ENCODE measurements at regions not wholly inside any gene's neighbourhood (a gene's known extent, or its start where the extent isn't known, plus 50 kb on each side); places are given as distances from the start of the nearest gene placed in this dataset.

GRCh38 chrX:82677286-82677685 lies 830.8 kb upstream of the POU3F4 start:
- H3K36me3 ChIP-seq (ENCODE audit: control insufficient read depth in 4 of 4, insufficient read depth in 3 of 4, low read depth in 1 of 4, low read length in 3 of 4): no peaks in the 10 kb centered on the region
- TF ChIP-seq SP1 (IDR thresholded peaks at IDR 0.05): no peak
- TF ChIP-seq RAD21 (IDR thresholded peaks at IDR 0.05): no peak
- TF ChIP-seq HNF4G (IDR thresholded peaks at IDR 0.05): no peak
- TF ChIP-seq EGR1 (IDR thresholded peaks at IDR 0.05; ENCODE audit: low read depth in 2 of 2): no peak
- TF ChIP-seq NR2F2 (IDR thresholded peaks at IDR 0.05): no peak
- TF ChIP-seq, protein P1, sequence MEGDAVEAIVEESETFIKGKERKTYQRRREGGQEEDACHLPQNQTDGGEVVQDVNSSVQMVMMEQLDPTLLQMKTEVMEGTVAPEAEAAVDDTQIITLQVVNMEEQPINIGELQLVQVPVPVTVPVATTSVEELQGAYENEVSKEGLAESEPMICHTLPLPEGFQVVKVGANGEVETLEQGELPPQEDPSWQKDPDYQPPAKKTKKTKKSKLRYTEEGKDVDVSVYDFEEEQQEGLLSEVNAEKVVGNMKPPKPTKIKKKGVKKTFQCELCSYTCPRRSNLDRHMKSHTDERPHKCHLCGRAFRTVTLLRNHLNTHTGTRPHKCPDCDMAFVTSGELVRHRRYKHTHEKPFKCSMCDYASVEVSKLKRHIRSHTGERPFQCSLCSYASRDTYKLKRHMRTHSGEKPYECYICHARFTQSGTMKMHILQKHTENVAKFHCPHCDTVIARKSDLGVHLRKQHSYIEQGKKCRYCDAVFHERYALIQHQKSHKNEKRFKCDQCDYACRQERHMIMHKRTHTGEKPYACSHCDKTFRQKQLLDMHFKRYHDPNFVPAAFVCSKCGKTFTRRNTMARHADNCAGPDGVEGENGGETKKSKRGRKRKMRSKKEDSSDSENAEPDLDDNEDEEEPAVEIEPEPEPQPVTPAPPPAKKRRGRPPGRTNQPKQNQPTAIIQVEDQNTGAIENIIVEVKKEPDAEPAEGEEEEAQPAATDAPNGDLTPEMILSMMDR (IDR thresholded peaks at IDR 0.05; ENCODE audit: low read depth, low read length, missing input control): no peak
- TF ChIP-seq HNF4A (conservative IDR thresholded peaks at IDR 0.05): no peak
- TF ChIP-seq RXRA (IDR thresholded peaks at IDR 0.05): no peak
- no peak for TF ChIP-seq JUND (IDR thresholded peaks at IDR 0.05)
- TF ChIP-seq, protein P2, sequence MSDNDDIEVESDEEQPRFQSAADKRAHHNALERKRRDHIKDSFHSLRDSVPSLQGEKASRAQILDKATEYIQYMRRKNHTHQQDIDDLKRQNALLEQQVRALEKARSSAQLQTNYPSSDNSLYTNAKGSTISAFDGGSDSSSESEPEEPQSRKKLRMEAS (IDR thresholded peaks at IDR 0.05): no peak
- TF ChIP-seq, protein P3, sequence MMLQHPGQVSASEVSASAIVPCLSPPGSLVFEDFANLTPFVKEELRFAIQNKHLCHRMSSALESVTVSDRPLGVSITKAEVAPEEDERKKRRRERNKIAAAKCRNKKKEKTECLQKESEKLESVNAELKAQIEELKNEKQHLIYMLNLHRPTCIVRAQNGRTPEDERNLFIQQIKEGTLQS (IDR thresholded peaks at IDR 0.05): no peak
- TF ChIP-seq, protein P4, sequence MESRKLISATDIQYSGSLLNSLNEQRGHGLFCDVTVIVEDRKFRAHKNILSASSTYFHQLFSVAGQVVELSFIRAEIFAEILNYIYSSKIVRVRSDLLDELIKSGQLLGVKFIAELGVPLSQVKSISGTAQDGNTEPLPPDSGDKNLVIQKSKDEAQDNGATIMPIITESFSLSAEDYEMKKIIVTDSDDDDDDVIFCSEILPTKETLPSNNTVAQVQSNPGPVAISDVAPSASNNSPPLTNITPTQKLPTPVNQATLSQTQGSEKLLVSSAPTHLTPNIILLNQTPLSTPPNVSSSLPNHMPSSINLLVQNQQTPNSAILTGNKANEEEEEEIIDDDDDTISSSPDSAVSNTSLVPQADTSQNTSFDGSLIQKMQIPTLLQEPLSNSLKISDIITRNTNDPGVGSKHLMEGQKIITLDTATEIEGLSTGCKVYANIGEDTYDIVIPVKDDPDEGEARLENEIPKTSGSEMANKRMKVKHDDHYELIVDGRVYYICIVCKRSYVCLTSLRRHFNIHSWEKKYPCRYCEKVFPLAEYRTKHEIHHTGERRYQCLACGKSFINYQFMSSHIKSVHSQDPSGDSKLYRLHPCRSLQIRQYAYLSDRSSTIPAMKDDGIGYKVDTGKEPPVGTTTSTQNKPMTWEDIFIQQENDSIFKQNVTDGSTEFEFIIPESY (IDR thresholded peaks at IDR 0.05): no peak
- no peak for TF ChIP-seq YY1 (IDR thresholded peaks at IDR 0.05)
- no peak for TF ChIP-seq TAF1 (conservative IDR thresholded peaks at IDR 0.05)
- TF ChIP-seq FOXA2 (IDR thresholded peaks at IDR 0.05): no peak
- no peak for TF ChIP-seq GABPA (IDR thresholded peaks at IDR 0.05 in 1 of 2, conservative IDR thresholded peaks at IDR 0.05 in 1 of 2)
- no peak for TF ChIP-seq FOXA1 (IDR thresholded peaks at IDR 0.05)
- TF ChIP-seq, protein P5, sequence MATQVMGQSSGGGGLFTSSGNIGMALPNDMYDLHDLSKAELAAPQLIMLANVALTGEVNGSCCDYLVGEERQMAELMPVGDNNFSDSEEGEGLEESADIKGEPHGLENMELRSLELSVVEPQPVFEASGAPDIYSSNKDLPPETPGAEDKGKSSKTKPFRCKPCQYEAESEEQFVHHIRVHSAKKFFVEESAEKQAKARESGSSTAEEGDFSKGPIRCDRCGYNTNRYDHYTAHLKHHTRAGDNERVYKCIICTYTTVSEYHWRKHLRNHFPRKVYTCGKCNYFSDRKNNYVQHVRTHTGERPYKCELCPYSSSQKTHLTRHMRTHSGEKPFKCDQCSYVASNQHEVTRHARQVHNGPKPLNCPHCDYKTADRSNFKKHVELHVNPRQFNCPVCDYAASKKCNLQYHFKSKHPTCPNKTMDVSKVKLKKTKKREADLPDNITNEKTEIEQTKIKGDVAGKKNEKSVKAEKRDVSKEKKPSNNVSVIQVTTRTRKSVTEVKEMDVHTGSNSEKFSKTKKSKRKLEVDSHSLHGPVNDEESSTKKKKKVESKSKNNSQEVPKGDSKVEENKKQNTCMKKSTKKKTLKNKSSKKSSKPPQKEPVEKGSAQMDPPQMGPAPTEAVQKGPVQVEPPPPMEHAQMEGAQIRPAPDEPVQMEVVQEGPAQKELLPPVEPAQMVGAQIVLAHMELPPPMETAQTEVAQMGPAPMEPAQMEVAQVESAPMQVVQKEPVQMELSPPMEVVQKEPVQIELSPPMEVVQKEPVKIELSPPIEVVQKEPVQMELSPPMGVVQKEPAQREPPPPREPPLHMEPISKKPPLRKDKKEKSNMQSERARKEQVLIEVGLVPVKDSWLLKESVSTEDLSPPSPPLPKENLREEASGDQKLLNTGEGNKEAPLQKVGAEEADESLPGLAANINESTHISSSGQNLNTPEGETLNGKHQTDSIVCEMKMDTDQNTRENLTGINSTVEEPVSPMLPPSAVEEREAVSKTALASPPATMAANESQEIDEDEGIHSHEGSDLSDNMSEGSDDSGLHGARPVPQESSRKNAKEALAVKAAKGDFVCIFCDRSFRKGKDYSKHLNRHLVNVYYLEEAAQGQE (IDR thresholded peaks at IDR 0.05): no peak
- no peak for DNase-seq (ENCODE audit: low spot score)
- H3K4me1 ChIP-seq (ENCODE audit: control insufficient read depth in 4 of 4, insufficient read depth in 4 of 4, low read length in 3 of 4): no peaks in the 10 kb centered on the region
- WGBS: 85% methylated on average over 3 of the region's 3 CpGs
- no peak overlapping the region for H3K27ac ChIP-seq (ENCODE audit: low read depth in 1 of 2, low read length in 2 of 2)
- no peak overlapping the region for H3K4me3 ChIP-seq (ENCODE audit: low read depth in 1 of 3, low read length in 3 of 3)
- no peak overlapping the region for H3K9ac ChIP-seq (ENCODE audit: low read depth in 1 of 2, low read length in 2 of 2)
- H3K27me3 ChIP-seq (ENCODE audit: control insufficient read depth in 4 of 4, insufficient read depth in 4 of 4, low read length in 3 of 4): no peaks in the 10 kb centered on the region
- no peaks in the 10 kb centered on the region for H3K9me3 ChIP-seq (ENCODE audit: control insufficient read depth in 4 of 4, low read length in 3 of 4)

Data from liver (tissue), 8 donors.